CD4-positive, alpha-beta T cell treated with Interferon alpha-2 for 1 hour (primary cell): ENCODE measurements at regions not wholly inside any gene's neighbourhood (a gene's known extent, or its start where the extent isn't known, plus 50 kb on each side); places are given as distances from the start of the nearest gene placed in this dataset.

Experiments used
- DNase-seq, 2 donors: peaks; one replicate each; pipeline ENCODE4 v3.0.0-alpha.2; 2020 to 2022

DNA sequence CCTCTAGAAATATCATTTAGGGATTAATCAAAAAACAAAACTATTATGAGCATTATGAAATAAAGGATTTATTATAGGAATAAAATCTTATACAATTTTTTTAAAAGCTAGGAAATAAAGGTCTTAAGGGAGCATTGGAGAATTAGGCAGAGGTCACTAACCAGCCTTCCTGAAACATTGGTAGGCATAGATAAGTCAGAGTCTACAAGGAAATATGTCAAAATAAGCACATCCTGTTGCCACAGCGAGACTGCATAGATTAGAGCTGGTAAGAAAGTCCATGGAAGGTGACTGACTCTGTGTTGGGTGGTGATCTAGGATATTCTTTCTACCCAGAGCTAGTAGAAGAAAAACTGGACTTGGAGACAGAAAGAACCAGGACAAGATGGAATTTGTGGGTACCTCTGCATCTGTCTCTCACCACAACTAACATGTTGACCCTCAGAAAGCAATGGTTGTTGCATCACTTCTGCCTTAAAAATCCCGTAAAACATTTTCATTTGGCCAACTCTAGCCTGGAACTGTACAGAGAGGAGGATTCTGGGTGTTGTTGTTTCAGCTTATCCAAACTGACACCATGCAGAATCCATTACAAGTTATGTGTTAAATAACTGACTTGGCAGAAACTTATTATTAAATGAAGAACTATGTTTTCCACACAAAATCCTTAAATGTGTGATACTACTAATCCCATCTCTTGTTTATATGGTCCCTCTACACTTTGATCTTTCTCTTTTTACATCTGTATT is 77.1 kb downstream of the FBXO5 start:
- no peak for DNase-seq

GRCh38 chr6:152909241-152909640 is 73.6 kb downstream of the FBXO5 start:
- DNase-seq: no peak

DNA sequence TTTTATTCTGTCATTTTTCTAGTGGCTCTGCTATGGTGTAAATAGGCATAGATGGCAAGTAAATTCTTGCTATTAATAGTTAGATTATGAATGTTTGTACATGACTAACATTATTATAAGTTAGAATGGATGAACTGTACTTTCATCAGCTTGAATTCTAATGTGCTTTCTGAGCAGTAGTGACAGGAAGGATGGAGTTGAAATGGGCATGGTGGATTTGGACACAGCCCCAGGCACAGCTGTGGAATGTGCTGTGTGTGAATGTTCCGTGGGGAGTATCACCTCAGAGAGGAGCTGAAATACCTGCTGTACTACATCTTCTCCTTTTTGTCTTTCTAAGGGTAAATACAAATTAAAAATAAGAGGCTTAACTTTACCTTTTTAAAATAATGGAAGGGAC is 66.8 kb downstream of the FBXO5 start:
- no peak for DNase-seq

- no peak for DNase-seq
Measured at GRCh38 chr6:152918991-152919390, 63.9 kb downstream of the FBXO5 start.

DNA sequence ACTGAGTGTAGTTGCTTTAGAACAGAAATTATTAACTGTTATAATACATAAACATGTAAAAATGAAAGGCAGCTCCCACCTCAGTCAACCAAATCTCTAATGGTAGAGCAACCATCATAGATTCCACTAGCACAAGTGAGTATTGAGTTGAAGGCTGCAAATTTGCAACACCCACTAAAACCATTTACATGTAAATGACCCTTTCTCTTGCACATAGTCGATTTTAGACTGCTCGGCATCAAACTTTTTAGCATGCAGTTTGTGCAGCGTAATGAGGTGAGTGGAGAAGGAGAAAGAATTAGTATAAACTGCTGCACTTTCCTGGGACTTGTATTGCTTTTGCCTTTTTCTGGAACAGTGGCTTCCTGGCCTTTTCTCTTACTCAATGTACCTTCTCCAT is 62.8 kb downstream of the FBXO5 start:
- no peak for DNase-seq
